Superior temporal gyrus (tissue), 1 donor: ENCODE measurements at regions not wholly inside any gene's neighbourhood (a gene's known extent, or its start where the extent isn't known, plus 50 kb on each side); places are given as distances from the start of the nearest gene placed in this dataset.
A peak's percentile ranks its signal among the peaks of the same experiment; 100 is the strongest.

ENCODE experiments used
- DNase-seq: peaks from one replicate; pipeline ENCODE4 v3.0.0-alpha.2; 2016; ENCODE audit errors: extremely low spot score

GRCh38 chr5:167998148-167998767 lies 293.2 kb upstream of the WWC1 start:
- no peak for DNase-seq

GRCh38 chr5:167999182-167999581 lies 292.3 kb upstream of the WWC1 start:
- no peak for DNase-seq

DNA sequence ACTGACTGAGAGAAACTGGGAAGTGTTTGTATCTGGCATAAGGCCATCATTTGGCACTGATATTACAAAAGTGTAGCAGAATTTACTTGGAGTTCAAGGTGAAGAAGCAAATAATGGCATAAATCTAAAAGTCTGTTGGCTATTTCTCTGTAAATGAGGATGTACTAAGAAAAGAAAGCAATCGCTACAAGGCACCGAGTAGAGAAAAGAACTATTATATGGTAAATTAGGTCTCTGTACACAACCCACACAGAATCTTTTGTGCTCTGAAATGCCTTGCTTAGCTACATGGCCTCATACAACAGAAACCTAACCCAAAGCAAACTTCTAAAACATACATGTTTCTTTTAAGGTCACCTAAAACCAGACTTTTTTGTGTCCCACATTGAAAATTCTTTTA lies 290.1 kb upstream of the WWC1 start:
- peak; percentile 39 for DNase-seq

- no peak for DNase-seq
Measured at GRCh38 chr5:168002116-168002515, 289.3 kb upstream of the WWC1 start.

GRCh38 chr5:168005093-168005492 lies 286.4 kb upstream of the WWC1 start:
- no peak for DNase-seq

DNA sequence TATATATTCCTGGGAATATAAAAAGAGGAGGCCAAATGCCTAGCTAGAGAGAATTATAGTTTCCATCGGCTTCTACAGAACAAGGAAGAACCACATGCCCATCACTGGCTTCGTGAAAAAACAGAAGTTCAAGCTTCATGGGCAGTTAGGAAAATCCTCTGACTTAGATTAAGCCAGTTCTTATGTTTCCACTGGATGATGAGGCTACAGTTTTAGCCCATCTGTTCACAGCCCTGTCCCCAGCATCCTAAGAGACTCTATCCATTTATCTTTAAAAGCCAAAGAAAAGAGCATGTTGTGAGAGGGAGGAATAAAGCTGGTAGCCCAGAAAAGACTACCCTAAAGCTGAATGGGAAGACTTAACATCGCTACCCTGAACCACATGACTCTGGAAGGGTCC lies 285.5 kb upstream of the WWC1 start:
- DNase-seq = no peak

GRCh38 chr5:168006456-168007130 lies 284.9 kb upstream of the WWC1 start:
- no peak for DNase-seq

DNA sequence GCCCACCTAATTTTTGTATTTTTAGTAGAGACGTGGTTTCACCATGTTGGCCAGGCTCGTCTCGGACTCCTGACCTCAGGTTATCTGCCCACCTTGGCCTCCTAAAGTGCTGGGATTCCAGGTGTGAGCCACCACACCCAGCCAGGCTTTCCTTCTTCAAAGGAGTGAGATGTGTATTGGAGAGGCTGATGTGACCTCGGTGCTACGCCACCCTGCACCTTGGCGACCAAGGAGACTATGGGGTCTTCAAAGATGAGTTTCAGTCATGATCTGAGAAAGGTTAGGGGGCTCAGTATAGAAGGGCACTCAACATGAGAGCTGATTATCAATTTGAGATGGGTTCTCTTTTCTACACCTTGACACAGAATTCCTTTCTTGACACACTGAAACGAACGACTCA lies 284.2 kb upstream of the WWC1 start:
- DNase-seq = no peak

DNA sequence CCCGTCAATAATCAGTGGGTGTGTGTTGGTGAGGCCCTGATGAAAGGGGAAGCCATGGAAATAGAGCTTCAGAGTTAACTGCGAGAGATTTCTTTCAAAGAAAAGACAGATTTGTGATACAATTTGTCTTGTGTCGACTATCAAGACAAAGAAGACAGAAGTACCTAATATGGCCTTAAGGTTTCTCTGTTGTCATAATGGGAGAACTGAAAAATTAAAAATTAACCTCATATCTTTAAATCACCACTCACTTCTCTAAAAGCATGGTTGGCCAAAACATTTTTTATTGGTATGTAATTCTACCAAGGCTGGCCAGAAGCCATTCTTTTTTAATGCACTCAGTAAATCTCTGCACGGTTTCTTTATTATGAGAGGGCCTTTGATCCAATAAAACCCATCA lies 282.9 kb upstream of the WWC1 start:
- DNase-seq = no peak

- DNase-seq = no peak
Measured at GRCh38 chr5:168011096-168011495, 280.3 kb upstream of the WWC1 start.

GRCh38 chr5:168012006-168012405 lies 279.4 kb upstream of the WWC1 start:
- DNase-seq = no peak

DNA sequence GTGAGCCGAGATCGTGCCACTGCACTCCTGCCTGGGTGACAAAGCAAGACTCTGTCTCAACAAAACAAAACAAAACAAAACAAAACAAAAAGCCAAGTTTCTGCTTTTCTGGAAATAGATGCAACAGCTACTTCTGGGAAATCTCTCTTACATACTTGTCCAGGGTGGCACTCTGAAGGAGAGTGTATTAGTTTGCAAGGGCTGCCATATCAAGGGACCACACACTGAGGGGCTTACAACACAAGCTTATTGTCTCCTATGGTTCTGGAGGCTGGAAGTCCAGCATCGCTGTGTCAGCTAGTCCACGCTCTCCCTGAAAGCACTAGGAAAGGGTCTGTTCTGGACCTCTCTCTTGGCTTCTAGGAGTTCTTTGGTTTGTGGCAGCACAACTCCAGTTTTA lies 277.9 kb upstream of the WWC1 start:
- no peak for DNase-seq

- no peak for DNase-seq
Measured at GRCh38 chr5:168014433-168015123, 276.9 kb upstream of the WWC1 start.

DNA sequence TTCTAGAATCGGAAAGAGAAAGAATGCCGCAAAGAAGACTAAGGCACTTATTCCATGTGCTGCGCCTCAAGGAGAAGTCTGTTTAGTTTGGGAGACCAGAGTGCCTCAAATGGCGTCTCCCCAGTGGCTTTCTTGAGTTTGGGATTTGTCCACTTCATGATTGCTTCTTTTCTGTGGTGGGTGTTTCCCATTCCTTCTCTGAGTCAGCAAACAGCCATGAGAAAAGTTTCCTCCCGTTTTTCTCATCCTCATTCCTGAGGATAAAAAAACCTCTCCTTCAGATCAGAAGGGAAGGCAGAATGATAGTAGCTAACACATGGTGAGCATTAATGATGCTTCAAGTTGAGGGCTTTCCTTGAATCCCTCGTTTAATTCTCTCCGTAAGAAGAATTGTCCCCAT lies 275.9 kb upstream of the WWC1 start:
- no peak for DNase-seq

DNA sequence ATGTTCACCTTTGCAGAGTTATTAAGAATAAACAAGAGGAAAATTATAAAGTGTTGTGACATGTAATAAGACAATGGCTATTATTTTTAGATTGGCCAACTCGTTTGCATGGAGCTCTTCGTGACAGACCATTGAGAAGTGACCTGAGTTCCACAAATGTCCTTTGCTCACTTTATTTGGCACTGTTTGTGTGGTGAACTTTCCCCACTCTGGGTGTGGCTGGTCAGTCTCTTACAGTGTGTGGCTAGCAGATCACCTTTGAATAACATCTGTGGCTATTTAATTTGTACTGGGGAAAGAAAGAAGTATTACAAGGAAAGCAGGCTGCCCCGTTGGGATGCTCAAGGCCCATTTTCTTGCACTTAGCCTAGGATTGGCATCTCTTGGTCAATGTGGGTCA lies 274.1 kb upstream of the WWC1 start:
- DNase-seq = no peak

DNA sequence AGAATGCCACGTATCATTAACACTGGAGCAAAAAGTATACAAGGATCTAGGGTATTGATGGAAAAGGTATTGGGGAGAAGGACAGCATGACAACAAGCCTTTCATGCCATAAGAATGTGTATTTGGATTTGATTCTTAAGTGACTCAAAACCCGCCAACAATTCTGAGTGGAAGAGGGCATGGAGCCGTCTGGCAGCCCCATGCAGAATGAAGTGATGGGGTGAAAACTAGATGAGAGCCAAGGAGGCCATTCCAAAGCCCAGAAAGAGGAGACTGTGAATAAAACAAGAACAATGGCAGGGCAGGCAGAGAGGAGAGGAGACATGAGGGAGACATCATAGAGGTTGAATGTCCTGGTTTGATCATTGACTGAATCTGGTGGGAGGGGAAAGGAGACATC lies 272.3 kb upstream of the WWC1 start:
- no peak for DNase-seq

DNA sequence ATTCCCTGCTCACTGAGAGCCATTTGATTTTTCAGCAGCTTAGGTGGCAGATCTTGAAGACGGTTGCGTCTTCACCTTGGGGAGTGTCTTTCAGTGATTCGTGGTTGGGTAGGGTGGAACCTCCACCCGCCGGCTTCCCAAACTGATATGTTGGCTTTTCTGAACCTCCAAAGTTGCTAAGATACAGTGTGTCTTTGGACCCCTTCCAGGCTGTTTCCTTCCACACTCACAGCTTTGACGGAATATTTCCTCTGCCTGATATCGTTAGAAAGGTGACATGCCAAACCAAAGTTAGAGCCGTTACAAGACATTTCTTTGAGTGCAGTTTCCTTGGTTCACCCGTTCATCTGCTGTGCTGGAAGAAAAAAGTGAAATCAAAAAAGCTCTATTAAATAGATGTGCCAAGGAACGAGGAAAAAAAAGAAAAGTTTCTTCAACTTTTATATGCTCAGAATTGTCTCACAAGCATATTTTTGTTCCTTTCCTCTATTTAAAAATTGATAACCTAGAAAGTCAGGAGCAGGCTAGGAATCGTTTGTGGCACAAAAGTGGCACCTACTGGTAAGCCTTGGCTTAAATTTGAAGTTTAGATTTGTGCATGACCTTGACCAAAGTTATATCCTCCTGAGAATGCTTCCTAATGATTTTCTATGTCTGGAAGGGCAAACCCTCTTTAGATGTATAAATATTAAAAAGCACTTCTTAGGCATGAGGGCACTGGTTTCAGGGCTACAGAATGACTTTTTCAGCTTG lies 270.7 kb upstream of the WWC1 start:
- DNase-seq = peak; percentile 44

DNA sequence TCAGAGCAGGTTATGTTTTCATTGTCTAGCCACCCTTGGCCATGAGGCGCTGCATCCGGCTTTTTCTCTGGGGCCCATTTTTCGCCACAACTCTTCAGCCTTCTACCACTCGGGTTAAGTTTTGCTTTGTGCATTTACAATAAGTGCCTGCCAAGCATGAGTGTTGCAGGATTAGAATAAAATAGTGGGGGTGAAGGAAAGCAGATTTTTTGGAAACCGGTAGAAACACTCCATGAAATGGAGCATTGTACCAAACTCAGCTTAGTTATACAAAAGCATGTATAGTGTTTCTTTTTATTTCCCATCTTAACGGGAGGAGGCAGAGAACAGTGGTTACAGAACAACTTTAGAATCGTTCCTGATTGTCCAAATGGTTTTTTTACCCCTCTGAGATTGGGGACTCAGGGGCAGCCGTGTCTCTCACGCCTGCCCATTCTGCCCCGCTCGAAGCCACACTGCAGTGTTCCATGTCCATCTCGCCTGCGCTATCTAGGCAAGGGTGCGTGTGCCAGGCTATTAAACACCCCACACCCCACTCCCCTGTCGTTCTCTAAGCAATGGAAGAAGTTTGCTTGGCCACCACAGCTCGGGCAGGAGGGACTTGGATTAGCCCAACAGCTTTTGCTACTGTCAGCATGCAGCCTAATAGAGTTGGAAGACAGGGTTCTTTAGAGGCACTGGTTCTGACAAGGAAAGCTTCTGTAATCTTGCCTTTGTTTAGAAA lies 268.8 kb upstream of the WWC1 start:
- no peak for DNase-seq

GRCh38 chr5:168023191-168023590 lies 268.3 kb upstream of the WWC1 start:
- DNase-seq = peak; percentile 64

- no peak for DNase-seq
Measured at GRCh38 chr5:168024306-168024705, 267.1 kb upstream of the WWC1 start.

DNA sequence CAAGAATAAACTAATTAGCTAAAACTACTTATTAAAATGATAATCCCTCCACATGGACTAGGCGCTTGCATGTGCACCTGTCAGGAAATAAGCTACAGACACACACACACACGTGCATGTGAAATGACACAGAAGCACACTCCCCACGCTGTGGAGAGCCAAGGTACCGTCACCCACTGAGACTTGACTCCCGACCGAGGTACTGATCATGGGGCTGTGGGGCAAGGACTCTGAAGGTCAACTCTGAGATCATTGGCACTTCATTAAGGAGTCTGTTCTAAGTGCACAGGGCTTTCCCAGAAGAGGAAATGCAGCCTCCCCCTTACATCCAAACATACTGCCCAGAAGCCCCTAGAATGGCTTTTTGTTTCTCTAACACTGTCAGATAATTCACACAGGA lies 264.4 kb upstream of the WWC1 start:
- no peak for DNase-seq

GRCh38 chr5:168030912-168031311 lies 260.5 kb upstream of the WWC1 start:
- no peak for DNase-seq
